ENCODE measurements at regions not wholly inside any gene's neighbourhood (a gene's known extent, or its start where the extent isn't known, plus 50 kb on each side); places are given as distances from the start of the nearest gene placed in this dataset.

DNA sequence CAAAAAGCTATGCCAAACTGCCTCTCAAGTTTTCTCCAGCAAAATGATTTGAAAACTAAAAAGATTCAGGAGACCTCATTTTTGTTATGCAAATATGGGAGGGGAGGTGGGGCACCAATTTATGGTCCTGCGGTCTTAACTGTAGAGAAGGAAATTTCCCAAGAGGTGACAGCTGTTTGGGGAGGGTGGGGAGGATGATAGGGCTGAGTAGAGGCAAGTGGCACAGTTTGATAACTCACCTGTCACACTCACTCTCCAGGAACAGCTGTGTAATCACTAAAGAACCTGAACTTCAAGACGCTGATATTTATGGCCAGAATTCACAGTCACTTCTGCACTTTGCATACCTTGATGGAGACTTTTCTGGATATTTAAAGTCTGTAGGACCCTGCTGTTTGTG, 232.9 kb upstream of the STARD13 start:
- Histone ChIP-seq H3K36me3 (ENCODE audit: control insufficient read depth, insufficient read depth, low read length) (no peaks in the 10 kb centered on the region), H3K4me1 (ENCODE audit: control insufficient read depth, insufficient read depth, low read length) (peaks cover 19% of the 10 kb centered on the region), H2BK15ac (ENCODE audit: low read depth, low read length) (peak overlapping the region; percentile 81; the same call in 1 of the 3 replicates), H3K9ac (ENCODE audit: low read depth, low read length) (no peak overlapping the region), H3K27me3 (ENCODE audit: control insufficient read depth, insufficient read depth, low read length) (no peaks in the 10 kb centered on the region), H3K56ac (ENCODE audit: extremely low read depth, insufficient read depth, low read length) (no peak overlapping the region), H2AFZ (replicated peaks; ENCODE audit: low read length, poor library complexity) (no peak overlapping the region), H3K9me3 (ENCODE audit: control insufficient read depth, insufficient read depth, low read length) (no peaks in the 10 kb centered on the region), H2BK5ac (ENCODE audit: low read depth, low read length, poor library complexity, severe bottlenecking) (no peak overlapping the region), H4K20me1 (ENCODE audit: insufficient read depth, low read length) (no peaks in the 10 kb centered on the region), H3K23ac (ENCODE audit: low read depth, low read length) (no peak overlapping the region), H2AK9ac (replicated peaks; ENCODE audit: low read depth, low read length, poor library complexity) (no peak overlapping the region), H3K9me1 (ENCODE audit: insufficient read depth, low read length) (peaks cover 7% of the 10 kb centered on the region), H4K91ac (ENCODE audit: insufficient read depth, low read depth, low read length) (no peak overlapping the region; the same call in 1 of the 2 replicates), H2BK20ac (ENCODE audit: low read depth, low read length) (0 out of 2 replicates have a peak overlapping the region, but pooled peaks have one; percentile 21), H3K4me3 (ENCODE audit: insufficient read depth, low read depth, low read length) (no peak overlapping the region), H3K18ac (ENCODE audit: low read depth, low read length) (peak overlapping the region; percentile 86; the same call in 1 of the 2 replicates), H3K4ac (ENCODE audit: low read depth, low read length) (no peak overlapping the region), H3K4me2 (ENCODE audit: low read depth, low read length) (no peak overlapping the region), H2BK120ac (ENCODE audit: low read depth, low read length) (peak overlapping the region; percentile 63; the same call in 1 of the 2 replicates), H3K14ac (replicated peaks; ENCODE audit: low read depth, low read length) (no peak overlapping the region), H3K79me1 (ENCODE audit: low read depth in 1 of 2, low read length in 2 of 2) (0 out of 4 replicates have a peak, but pooled peaks cover 0 to 6% of the 10 kb centered on the region in 2 experiments), H3K27ac (ENCODE audit: insufficient read depth, low read length) (no peak overlapping the region), H4K5ac (ENCODE audit: low read depth, low read length) (no peak overlapping the region), H2AK5ac (ENCODE audit: low read depth, low read length) (0 out of 2 replicates have a peak overlapping the region, but pooled peaks have one; percentile 23), H4K8ac (ENCODE audit: low read depth in 2 of 2, low read length in 2 of 2) (peak overlapping the region in 1 of 2 experiments; percentile 6; a peak in 1 of 4 replicates)
- in situ Hi-C loops (cut with MboI; ENCODE audit: low sequenced_read_pairs) (no loop called here), dilution Hi-C loops (cut with HindIII; ENCODE audit: low sequenced_read_pairs, unreplicated experiment) (no loop called here), intact Hi-C loops (cut with micrococcal nuclease) (no loop called here)
- ATAC-seq (ENCODE audit: low read depth) (no peak), DNase-seq (no peak)
- POLR2A ChIA-PET (ENCODE audit: unreplicated experiment) = no interaction called here
- TF ChIP-seq RAD21 (IDR thresholded peaks at IDR 0.05; ENCODE audit: low read length) = no peak
- no peak for TF ChIP-seq BHLHE40 (IDR thresholded peaks at IDR 0.05; ENCODE audit: low read depth, low read length)
- TF ChIP-seq NFE2L2 (IDR thresholded peaks at IDR 0.05; ENCODE audit: low read depth, low read length) = no peak
- no peak for TF ChIP-seq RCOR1 (IDR thresholded peaks at IDR 0.05; ENCODE audit: insufficient replicate concordance, low read length)
- TF ChIP-seq MAZ (IDR thresholded peaks at IDR 0.05; ENCODE audit: borderline replicate concordance, low read depth, low read length) = no peak
- no peak for TF ChIP-seq SMC3 (IDR thresholded peaks at IDR 0.05; ENCODE audit: low read depth, low read length)
- TF ChIP-seq MXI1 (IDR thresholded peaks at IDR 0.05; ENCODE audit: borderline replicate concordance, low read depth, low read length) = no peak
- TF ChIP-seq, protein P1, sequence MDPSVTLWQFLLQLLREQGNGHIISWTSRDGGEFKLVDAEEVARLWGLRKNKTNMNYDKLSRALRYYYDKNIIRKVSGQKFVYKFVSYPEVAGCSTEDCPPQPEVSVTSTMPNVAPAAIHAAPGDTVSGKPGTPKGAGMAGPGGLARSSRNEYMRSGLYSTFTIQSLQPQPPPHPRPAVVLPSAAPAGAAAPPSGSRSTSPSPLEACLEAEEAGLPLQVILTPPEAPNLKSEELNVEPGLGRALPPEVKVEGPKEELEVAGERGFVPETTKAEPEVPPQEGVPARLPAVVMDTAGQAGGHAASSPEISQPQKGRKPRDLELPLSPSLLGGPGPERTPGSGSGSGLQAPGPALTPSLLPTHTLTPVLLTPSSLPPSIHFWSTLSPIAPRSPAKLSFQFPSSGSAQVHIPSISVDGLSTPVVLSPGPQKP (IDR thresholded peaks at IDR 0.05; ENCODE audit: borderline replicate concordance, low read depth, low read length) = no peak
- TF ChIP-seq CEBPB (IDR thresholded peaks at IDR 0.05; ENCODE audit: low read depth, low read length) = no peak
- TF ChIP-seq FOS (IDR thresholded peaks at IDR 0.05; ENCODE audit: low read depth, low read length) = no peak
- no CpG with 5 or more reads among the region's 2 CpGs for WGBS, 2 experiments (ENCODE audit: extremely low coverage in 2 of 2, insufficient read length in 1 of 2)
- BruUV-seq (replicated peaks) = no TSS peak
- CTCF ChIA-PET = no interaction called here

All from IMR-90 (cell line).